HCT116 (cell line): ENCODE measurements at regions not wholly inside any gene's neighbourhood (a gene's known extent, or its start where the extent isn't known, plus 50 kb on each side); places are given as distances from the start of the nearest gene placed in this dataset.

Experiments
- ATAC-seq: fragments of 200-7000 bp; cut with Tn5 transposase; 2 replicates; pipeline ENCODE4 v1.9.1; 2020; ENCODE audit warnings: mild to moderate bottlenecking, moderate library complexity
- BruUV-seq: library from RNA; stranded (reverse); fragments of 400-500 nt; replicated peaks from 2 replicates; lab custom pipeline; 2021; lab: Mats Ljungman, UMichigan
- CTCF ChIA-PET: fragments of 300-600 bp; sonication (Branson Sonifier 250); formaldehyde crosslinking; loops from one replicate; lab custom pipeline; 2021; ENCODE audit warnings: antibody characterized with exemption; lab: Charles Lee
- POLR2A ChIA-PET: fragments of 300-600, 350-600 bp; sonication (Branson Sonifier 250); formaldehyde crosslinking; loops from one replicate; lab custom pipeline; 2021; ENCODE audit warnings: antibody characterized with exemption; lab: Charles Lee
- RAD21 ChIA-PET, 2 experiments: fragments of 300-600 bp; sonication (Branson Sonifier 250); formaldehyde crosslinking; loops; one replicate each; lab custom pipeline; 2023; ENCODE audit warnings: low total read pairs in 2 of 2; ENCODE audit not compliant: uncharacterized antibody in 2 of 2, unreplicated experiment in 2 of 2, low non-redundant PET in 1 of 2; lab: Charles Lee
- DNase-seq: peaks from one replicate; pipeline ENCODE4 v3.0.0-alpha.2; 2010; ENCODE audit warnings: low read depth, low spot score
- H2AFZ ChIP-seq: fragments of 200-600 bp; shearing (Covaris generic), sonication (generic); 2 replicates; pipeline ENCODE4 v1.6.1; 2017; ENCODE audit warnings: low read depth, mixed run types, mixed read lengths, antibody characterized with exemption, low read length; ENCODE audit not compliant: poor library complexity, severe bottlenecking
- H3K27ac ChIP-seq: 2 replicates; pipeline ENCODE4 v1.5.1; 2012; ENCODE audit warnings: low read depth, low read length
- H3K27me3 ChIP-seq: fragments of 200-600 bp; sonication (generic); 2 replicates; pipeline ENCODE4 v1.6.1; 2016; ENCODE audit warnings: mixed run types, low read length, mixed read lengths; ENCODE audit not compliant: insufficient read depth
- H3K36me3 ChIP-seq, 2 experiments: fragments of 200-500 bp in 1 of 2; fragments of 200-600 bp in 1 of 2; sonication (Bioruptor generic) in 1 of 2; sonication (generic) in 1 of 2; 2 replicates each; pipeline versions ENCODE4 v1.5.1 to v1.6.1; 2014 to 2016; ENCODE audit warnings: low read length in 2 of 2, inconsistent platforms in 1 of 2, mixed read lengths in 1 of 2, mixed run types in 1 of 2; ENCODE audit not compliant: insufficient read depth in 2 of 2, control insufficient read depth in 1 of 2
- H3K4me1 ChIP-seq, 2 experiments: fragments of 200-600 bp in 1 of 2; sonication (generic) in 1 of 2; 2 replicates each; pipeline versions ENCODE4 v1.5.1 to v1.6.1; 2012 to 2017; ENCODE audit warnings: low read length in 2 of 2, inconsistent platforms in 1 of 2, mild to moderate bottlenecking in 1 of 2, mixed read lengths in 1 of 2, mixed run types in 1 of 2, moderate library complexity in 1 of 2; ENCODE audit not compliant: insufficient read depth in 2 of 2, control insufficient read depth in 1 of 2
- H3K4me2 ChIP-seq: fragments of 200-600 bp; sonication (generic); 2 replicates; pipeline ENCODE4 v1.6.1; 2017; ENCODE audit warnings: mixed run types, low read length, mixed read lengths
- H3K4me3 ChIP-seq, 2 experiments: fragments of 200-600 bp in 1 of 2; sonication (generic) in 1 of 2; replicated peaks in 1 of 2; 2 replicates each; pipeline ENCODE4 v1.5.1; 2011 to 2016; ENCODE audit warnings: low read length in 2 of 2, control low read depth in 1 of 2, low read depth in 1 of 2, mild to moderate bottlenecking in 1 of 2, mixed read lengths in 1 of 2, mixed run types in 1 of 2
- H3K79me2 ChIP-seq: fragments of 200-600 bp; sonication (generic); 2 replicates; pipeline ENCODE4 v1.6.1; 2017; ENCODE audit warnings: mild to moderate bottlenecking, mixed run types, low read length, moderate library complexity, mixed read lengths; ENCODE audit not compliant: insufficient read depth
- H3K9ac ChIP-seq: fragments of 200-600 bp; sonication (generic); 2 replicates; pipeline ENCODE4 v1.6.1; 2016; ENCODE audit warnings: low read length, mixed read lengths
- H3K9me2 ChIP-seq: fragments of 200-600 bp; sonication (generic), shearing (Covaris generic); 2 replicates; pipeline ENCODE4 v1.6.1; 2017; ENCODE audit warnings: mixed run types, mild to moderate bottlenecking, moderate library complexity; ENCODE audit not compliant: insufficient read depth
- H3K9me3 ChIP-seq, 2 experiments: fragments of 200-500 bp in 1 of 2; fragments of 200-600 bp in 1 of 2; sonication (Bioruptor generic) in 1 of 2; sonication (generic) in 1 of 2; 2 replicates each; pipeline ENCODE4 v1.6.1; 2014 to 2017; ENCODE audit warnings: low read length in 2 of 2, mixed read lengths in 2 of 2, inconsistent platforms in 1 of 2, low read depth in 1 of 2, mild to moderate bottlenecking in 1 of 2, mixed run types in 1 of 2, moderate library complexity in 1 of 2; ENCODE audit not compliant: control insufficient read depth in 1 of 2, insufficient read depth in 1 of 2
- H4K20me1 ChIP-seq: fragments of 200-600 bp; sonication (generic), shearing (Covaris generic); 2 replicates; pipeline ENCODE4 v1.6.1; 2017; ENCODE audit warnings: mixed run types, mild to moderate bottlenecking, moderate library complexity; ENCODE audit not compliant: insufficient read depth
- CBX3 ChIP-seq: IDR thresholded peaks from 2 replicates; pipeline ENCODE4 v1.6.1; 2012; ENCODE audit warnings: low read depth
- CEBPB ChIP-seq: IDR thresholded peaks from 2 replicates; pipeline ENCODE4 v1.6.1; 2012; ENCODE audit warnings: low read depth
- EZH2phosphoT487 ChIP-seq: fragments of 200-600 bp; IDR thresholded peaks from 2 replicates; pipeline ENCODE4 v1.6.1; 2018; ENCODE audit warnings: antibody characterized with exemption, borderline replicate concordance
- MAX ChIP-seq: IDR thresholded peaks from 2 replicates; pipeline ENCODE4 v1.6.1; 2012
- SIN3A ChIP-seq: IDR thresholded peaks from 2 replicates; pipeline ENCODE4 v1.6.1; 2012; ENCODE audit warnings: low read depth
- SRF ChIP-seq: IDR thresholded peaks from 2 replicates; pipeline ENCODE4 v1.6.1; 2012; ENCODE audit warnings: low read depth
- TCF7L2 ChIP-seq: IDR thresholded peaks from 2 replicates; pipeline ENCODE4 v1.7.0; 2011; ENCODE audit warnings: borderline replicate concordance, inconsistent platforms; ENCODE audit not compliant: insufficient read depth, insufficient read length; ENCODE audit errors: extremely low read depth
- YY1 ChIP-seq: IDR thresholded peaks from 2 replicates; pipeline ENCODE4 v1.6.1; 2011; ENCODE audit warnings: low read length, low read depth, moderate library complexity, mild to moderate bottlenecking; ENCODE audit not compliant: insufficient replicate concordance; ENCODE audit errors: extremely low read depth
- intact Hi-C: fragments of 100-400 bp; cut with micrococcal nuclease; formaldehyde crosslinking; loops from 2 replicates; pipeline ENCODE4 v1.10.0; 2022
- TF ChIP-seq, protein P1 (sequence below): IDR thresholded peaks from 2 replicates; pipeline ENCODE4 v1.6.1; 2011; ENCODE audit warnings: mild to moderate bottlenecking, low read length, moderate library complexity; ENCODE audit not compliant: insufficient replicate concordance; ENCODE audit errors: extremely low read depth

- Histone ChIP-seq H3K9ac (no peak overlapping the region), H3K9me2 (no peaks in the 10 kb centered on the region), H4K20me1 (no peaks in the 10 kb centered on the region), H3K9me3 (no peaks in the 10 kb centered on the region), H3K4me2 (no peak overlapping the region), H3K27ac (no peak overlapping the region), H2AFZ (no peak overlapping the region), H3K4me3 (no peak overlapping the region), H3K36me3 (no peaks in the 10 kb centered on the region), H3K79me2 (no peaks in the 10 kb centered on the region), H3K27me3 (no peaks in the 10 kb centered on the region), H3K4me1 (no peaks in the 10 kb centered on the region)
- no peak for DNase-seq
- TF ChIP-seq CEBPB = no peak
- no peak for TF ChIP-seq TCF7L2
- TF ChIP-seq CBX3 = no peak
- TF ChIP-seq EZH2phosphoT487 = no peak
- TF ChIP-seq YY1 = no peak
- TF ChIP-seq, protein P1, sequence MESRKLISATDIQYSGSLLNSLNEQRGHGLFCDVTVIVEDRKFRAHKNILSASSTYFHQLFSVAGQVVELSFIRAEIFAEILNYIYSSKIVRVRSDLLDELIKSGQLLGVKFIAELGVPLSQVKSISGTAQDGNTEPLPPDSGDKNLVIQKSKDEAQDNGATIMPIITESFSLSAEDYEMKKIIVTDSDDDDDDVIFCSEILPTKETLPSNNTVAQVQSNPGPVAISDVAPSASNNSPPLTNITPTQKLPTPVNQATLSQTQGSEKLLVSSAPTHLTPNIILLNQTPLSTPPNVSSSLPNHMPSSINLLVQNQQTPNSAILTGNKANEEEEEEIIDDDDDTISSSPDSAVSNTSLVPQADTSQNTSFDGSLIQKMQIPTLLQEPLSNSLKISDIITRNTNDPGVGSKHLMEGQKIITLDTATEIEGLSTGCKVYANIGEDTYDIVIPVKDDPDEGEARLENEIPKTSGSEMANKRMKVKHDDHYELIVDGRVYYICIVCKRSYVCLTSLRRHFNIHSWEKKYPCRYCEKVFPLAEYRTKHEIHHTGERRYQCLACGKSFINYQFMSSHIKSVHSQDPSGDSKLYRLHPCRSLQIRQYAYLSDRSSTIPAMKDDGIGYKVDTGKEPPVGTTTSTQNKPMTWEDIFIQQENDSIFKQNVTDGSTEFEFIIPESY = no peak
- CTCF ChIA-PET = no interaction called here
- POLR2A ChIA-PET = no interaction called here
- RAD21 ChIA-PET = no interaction called here
- no peak for ATAC-seq
- no TSS peak for BruUV-seq
- intact Hi-C loops = no loop called here
Observed at GRCh38 chr4:36640876-36641275, 359.5 kb downstream of the DTHD1 start.

DNA sequence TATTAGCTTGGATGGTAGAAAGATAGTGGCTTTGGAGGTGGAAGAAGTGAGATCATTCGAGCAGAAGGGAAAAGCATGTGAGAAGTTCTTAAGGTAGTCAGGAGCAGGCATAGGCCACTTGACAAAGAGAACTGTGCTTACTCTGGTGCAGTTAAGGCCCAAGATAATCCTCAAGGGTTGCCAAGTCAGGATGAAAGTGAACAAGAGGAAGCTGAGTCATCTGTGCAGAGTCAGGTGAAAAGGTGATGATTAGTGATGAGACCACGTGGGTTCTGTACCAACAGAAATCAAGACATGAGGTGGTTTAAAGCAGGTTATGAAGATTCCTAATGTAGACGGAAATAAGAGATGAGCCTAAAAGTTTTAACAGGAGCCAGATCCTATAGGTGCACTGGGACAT lies 369.8 kb downstream of the DTHD1 start:
- H3K27me3 ChIP-seq = no peaks in the 10 kb centered on the region
- ATAC-seq (no peak), DNase-seq (peak; percentile 2)
- H3K9ac ChIP-seq = no peak overlapping the region
- H3K79me2 ChIP-seq = no peaks in the 10 kb centered on the region
- H2AFZ ChIP-seq = no peak overlapping the region
- no peak overlapping the region for H3K4me3 ChIP-seq
- H3K4me1 ChIP-seq = peaks cover 3 to 9% of the 10 kb centered on the region in 2 experiments; a peak in 2 of 4 replicates
- CTCF ChIA-PET = no interaction called here
- BruUV-seq = no TSS peak
- RAD21 ChIA-PET = no interaction called here
- peak overlapping the region; percentile 39 for H3K4me2 ChIP-seq
- H3K27ac ChIP-seq = no peak overlapping the region
- H3K9me2 ChIP-seq = no peaks in the 10 kb centered on the region
- POLR2A ChIA-PET = no interaction called here
- TF ChIP-seq SIN3A (no peak), MAX (peak; percentile 36; the same call in 1 of the 2 replicates), TCF7L2 (peak; percentile 78), SRF (no peak)
- no peaks in the 10 kb centered on the region for H3K9me3 ChIP-seq
- no peaks in the 10 kb centered on the region for H4K20me1 ChIP-seq
- no peaks in the 10 kb centered on the region for H3K36me3 ChIP-seq
- intact Hi-C loops = no loop called here
